ENCODE measurements at regions not wholly inside any gene's neighbourhood (a gene's known extent, or its start where the extent isn't known, plus 50 kb on each side); places are given as distances from the start of the nearest gene placed in this dataset.

DNA sequence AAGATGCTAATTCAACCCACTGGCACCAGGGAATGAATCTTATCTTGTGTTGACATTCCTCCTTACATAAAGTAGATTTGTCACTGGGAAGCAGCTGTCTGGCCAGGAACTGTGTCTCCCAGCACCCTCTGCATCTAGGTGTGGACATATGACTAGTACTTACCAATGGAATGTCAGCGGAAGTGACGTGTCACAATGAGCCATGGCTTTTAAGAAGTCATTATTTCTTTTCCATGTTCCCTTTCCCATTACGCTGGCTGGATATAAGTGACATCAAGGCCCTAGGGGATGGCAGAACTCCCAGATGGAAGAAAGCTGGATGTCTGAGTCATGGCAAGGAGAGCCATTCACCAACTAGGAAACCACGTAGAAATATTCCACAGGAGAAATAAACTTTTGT lies 84.7 kb upstream of the MAST4 start:
- ChIA-PET POLR2A (ENCODE audit: low non-redundant PET) (no interaction called here), CTCF (no interaction called here)
- Histone ChIP-seq H3K4me1 (ENCODE audit: insufficient read depth, low read length, poor library complexity, severe bottlenecking) (no peaks in the 10 kb centered on the region), H3K27ac (ENCODE audit: low read depth, low read length, poor library complexity, severe bottlenecking) (no peak overlapping the region), H3K9me3 (ENCODE audit: low read depth, low read length, poor library complexity, severe bottlenecking) (no peaks in the 10 kb centered on the region), H3K4me3 (ENCODE audit: low read depth, low read length, poor library complexity, severe bottlenecking) (no peak overlapping the region), H3K36me3 (ENCODE audit: insufficient read depth, low read length, poor library complexity, severe bottlenecking) (no peaks in the 10 kb centered on the region), H3K27me3 (replicated peaks; ENCODE audit: insufficient read depth, low read depth, low read length, poor library complexity) (no peaks in the 10 kb centered on the region)
- no peak for DNase-seq (ENCODE audit: low spot score)
- TF ChIP-seq CTCF (conservative IDR thresholded peaks at IDR 0.05; ENCODE audit: low read depth, low read length), result no peak
- intact Hi-C loops (cut with micrococcal nuclease; ENCODE audit: unreplicated experiment), result no loop called here
- BruUV-seq (replicated peaks), result no TSS peak

- intact Hi-C loops (cut with micrococcal nuclease; ENCODE audit: unreplicated experiment), result no loop called here
- TF ChIP-seq CTCF (conservative IDR thresholded peaks at IDR 0.05; ENCODE audit: low read depth, low read length) (no peak), EZH2 (IDR thresholded peaks at IDR 0.05; ENCODE audit: borderline replicate concordance, low read depth, low read length, poor library complexity, severe bottlenecking) (no peak)
- Histone ChIP-seq H3K4me1 (ENCODE audit: insufficient read depth, low read length, poor library complexity, severe bottlenecking) (no peaks in the 10 kb centered on the region), H3K36me3 (ENCODE audit: insufficient read depth, low read length, poor library complexity, severe bottlenecking) (no peaks in the 10 kb centered on the region), H3K9me3 (ENCODE audit: low read depth, low read length, poor library complexity, severe bottlenecking) (no peaks in the 10 kb centered on the region), H3K27ac (ENCODE audit: low read depth, low read length, poor library complexity, severe bottlenecking) (no peak overlapping the region), H3K4me3 (ENCODE audit: low read depth, low read length, poor library complexity, severe bottlenecking) (no peak overlapping the region), H3K27me3 (replicated peaks; ENCODE audit: insufficient read depth, low read depth, low read length, poor library complexity) (no peaks in the 10 kb centered on the region)
- no TSS peak for BruUV-seq (replicated peaks)
- DNase-seq (ENCODE audit: low spot score), result no peak
- ChIA-PET CTCF (no interaction called here), POLR2A (ENCODE audit: low non-redundant PET) (no interaction called here)
These were observed 83.1 kb upstream of the MAST4 start for GRCh38 chr5:66513130-66513529.

GRCh38 chr5:66515209-66515608 lies 81.0 kb upstream of the MAST4 start:
- no peak overlapping the region for H3K4me3 ChIP-seq (ENCODE audit: low read depth, low read length, poor library complexity, severe bottlenecking)
- no peak for DNase-seq (ENCODE audit: low spot score)
- no TSS peak for BruUV-seq (replicated peaks)
- no peak overlapping the region for H3K27ac ChIP-seq (ENCODE audit: low read depth, low read length, poor library complexity, severe bottlenecking)
- TF ChIP-seq EZH2 (IDR thresholded peaks at IDR 0.05; ENCODE audit: borderline replicate concordance, low read depth, low read length, poor library complexity, severe bottlenecking), result no peak
- no peak for TF ChIP-seq CTCF (conservative IDR thresholded peaks at IDR 0.05; ENCODE audit: low read depth, low read length)
- intact Hi-C loops (cut with micrococcal nuclease; ENCODE audit: unreplicated experiment), result no loop called here
- H3K27me3 ChIP-seq (replicated peaks; ENCODE audit: insufficient read depth, low read depth, low read length, poor library complexity), result no peaks in the 10 kb centered on the region
- no peaks in the 10 kb centered on the region for H3K36me3 ChIP-seq (ENCODE audit: insufficient read depth, low read length, poor library complexity, severe bottlenecking)
- no peaks in the 10 kb centered on the region for H3K4me1 ChIP-seq (ENCODE audit: insufficient read depth, low read length, poor library complexity, severe bottlenecking)
- ChIA-PET CTCF (no interaction called here), POLR2A (ENCODE audit: low non-redundant PET) (no interaction called here)
- H3K9me3 ChIP-seq (ENCODE audit: low read depth, low read length, poor library complexity, severe bottlenecking), result no peaks in the 10 kb centered on the region
